Neural cell (in vitro differentiated cells): ENCODE measurements at regions not wholly inside any gene's neighbourhood (a gene's known extent, or its start where the extent isn't known, plus 50 kb on each side); places are given as distances from the start of the nearest gene placed in this dataset.

ENCODE experiments used
- H2AFZ ChIP-seq: fragments of 200-600, 300-800 bp; sonication (generic), shearing (Covaris generic); 2 replicates; pipeline ENCODE4 v1.6.0; 2014; ENCODE audit warnings: low read depth, mild to moderate bottlenecking, antibody characterized with exemption, low read length, moderate library complexity
- H3F3A ChIP-seq: fragments of 200-600 bp; shearing (Covaris generic); 2 replicates; pipeline ENCODE4 v1.6.1; 2016; ENCODE audit warnings: mild to moderate bottlenecking, moderate library complexity, mixed read lengths, antibody characterized with exemption, low read length; ENCODE audit not compliant: insufficient read depth, poor library complexity, severe bottlenecking
- H3K27ac ChIP-seq: fragments of 200-600, 300-800 bp; sonication (generic), shearing (Covaris generic); 2 replicates; pipeline ENCODE4 v1.5.1; 2014; ENCODE audit warnings: mild to moderate bottlenecking, low read length, moderate library complexity
- H3K27me3 ChIP-seq: fragments of 300-800, 200-600 bp; sonication (generic), shearing (Covaris generic); 2 replicates; pipeline ENCODE4 v1.6.0; 2014; ENCODE audit warnings: mild to moderate bottlenecking, low read depth, low read length, moderate library complexity; ENCODE audit not compliant: insufficient read depth
- H3K36me3 ChIP-seq: fragments of 300-800, 200-600 bp; sonication (generic), shearing (Covaris generic); 2 replicates; pipeline ENCODE4 v1.5.1; 2014; ENCODE audit warnings: mild to moderate bottlenecking, antibody characterized with exemption, low read length, moderate library complexity; ENCODE audit not compliant: insufficient read depth
- H3K4me2 ChIP-seq: fragments of 300-800, 200-600 bp; sonication (generic), shearing (Covaris generic); 2 replicates; pipeline ENCODE4 v1.6.0; 2014; ENCODE audit warnings: mild to moderate bottlenecking, low read length
- H3K4me3 ChIP-seq: fragments of 300-800, 200-600 bp; sonication (generic), shearing (Covaris generic); 2 replicates; pipeline ENCODE4 v1.5.1; 2014; ENCODE audit warnings: mild to moderate bottlenecking, low read length, moderate library complexity
- H3K79me2 ChIP-seq: fragments of 200-600 bp; shearing (Covaris generic); replicated peaks from 2 replicates; pipeline ENCODE4 v1.6.0; 2014; ENCODE audit warnings: mild to moderate bottlenecking, low read length, moderate library complexity; ENCODE audit not compliant: insufficient read depth
- H3K9ac ChIP-seq: fragments of 300-800, 200-600 bp; sonication (generic), shearing (Covaris generic); 2 replicates; pipeline ENCODE4 v1.6.1; 2016; ENCODE audit warnings: mild to moderate bottlenecking, low read length, mixed read lengths
- H3K9me2 ChIP-seq: fragments of 200-600 bp; shearing (Covaris generic); 2 replicates; pipeline ENCODE4 v1.6.1; 2016; ENCODE audit warnings: mild to moderate bottlenecking, low read length, mixed read lengths; ENCODE audit not compliant: insufficient read depth
- H3K9me3 ChIP-seq: fragments of 200-600, 300-800 bp; sonication (generic), shearing (Covaris generic); 2 replicates; pipeline ENCODE4 v1.6.1; 2016; ENCODE audit warnings: mild to moderate bottlenecking, mixed run types, low read length, moderate library complexity, mixed read lengths
- H4K20me1 ChIP-seq: fragments of 200-600 bp; shearing (Covaris generic); 2 replicates; pipeline ENCODE4 v1.6.1; 2016; ENCODE audit warnings: mild to moderate bottlenecking, mixed run types; ENCODE audit not compliant: insufficient read depth
- CTCF ChIP-seq: fragments of 450-650 bp; IDR thresholded peaks from 2 replicates; pipeline ENCODE4 v1.5.1; 2014; ENCODE audit warnings: antibody characterized with exemption, mild to moderate bottlenecking, moderate library complexity; ENCODE audit not compliant: poor library complexity, severe bottlenecking
- EP300 ChIP-seq: fragments of 450-650 bp; conservative IDR thresholded peaks from 2 replicates; pipeline ENCODE4 v1.6.1; 2014; ENCODE audit warnings: antibody characterized with exemption, mild to moderate bottlenecking, moderate library complexity; ENCODE audit not compliant: poor library complexity, severe bottlenecking
- EZH2 ChIP-seq: fragments of 200-600, 300-800 bp; shearing (Covaris generic), sonication (generic); IDR thresholded peaks from 2 replicates; pipeline ENCODE4 v1.6.1; 2014; ENCODE audit warnings: antibody characterized with exemption, low read length, borderline replicate concordance, mild to moderate bottlenecking; ENCODE audit not compliant: insufficient read depth, poor library complexity, severe bottlenecking
- MXI1 ChIP-seq: fragments of 450-650 bp; conservative IDR thresholded peaks from 2 replicates; pipeline ENCODE4 v1.6.1; 2014; ENCODE audit warnings: antibody characterized with exemption, mild to moderate bottlenecking; ENCODE audit not compliant: poor library complexity, severe bottlenecking
- POLR2AphosphoS5 ChIP-seq: IDR thresholded peaks from 2 replicates; pipeline ENCODE4 v1.6.1; 2012
- RAD21 ChIP-seq: fragments of 450-650 bp; conservative IDR thresholded peaks from 2 replicates; pipeline ENCODE4 v1.6.1; 2014; ENCODE audit warnings: antibody characterized with exemption, mild to moderate bottlenecking, moderate library complexity
- REST ChIP-seq: IDR thresholded peaks from 2 replicates; pipeline ENCODE4 v1.6.1; 2012; ENCODE audit warnings: borderline replicate concordance
- SMC3 ChIP-seq: fragments of 450-650 bp; conservative IDR thresholded peaks from 2 replicates; pipeline ENCODE4 v1.6.1; 2014; ENCODE audit warnings: antibody characterized with exemption, mild to moderate bottlenecking, moderate library complexity; ENCODE audit not compliant: poor library complexity
- TAF1 ChIP-seq: IDR thresholded peaks from 2 replicates; pipeline ENCODE4 v1.6.1; 2012; ENCODE audit warnings: low read depth

- Histone ChIP-seq H3K36me3 (no peaks in the 10 kb centered on the region), H3F3A (no peaks in the 10 kb centered on the region), H4K20me1 (no peaks in the 10 kb centered on the region), H2AFZ (no peak overlapping the region), H3K9me2 (no peaks in the 10 kb centered on the region), H3K79me2 (no peaks in the 10 kb centered on the region), H3K27me3 (no peaks in the 10 kb centered on the region), H3K27ac (no peak overlapping the region), H3K4me3 (no peak overlapping the region), H3K9ac (no peak overlapping the region), H3K9me3 (no peaks in the 10 kb centered on the region), H3K4me2 (no peak overlapping the region)
- TF ChIP-seq MXI1 (no peak), EP300 (no peak), POLR2AphosphoS5 (no peak), SMC3 (no peak), TAF1 (no peak), REST (no peak), RAD21 (no peak), EZH2 (no peak), CTCF (no peak)
Observed at GRCh38 chr12:116385486-116386217, 108.2 kb upstream of the MED13L start.

DNA sequence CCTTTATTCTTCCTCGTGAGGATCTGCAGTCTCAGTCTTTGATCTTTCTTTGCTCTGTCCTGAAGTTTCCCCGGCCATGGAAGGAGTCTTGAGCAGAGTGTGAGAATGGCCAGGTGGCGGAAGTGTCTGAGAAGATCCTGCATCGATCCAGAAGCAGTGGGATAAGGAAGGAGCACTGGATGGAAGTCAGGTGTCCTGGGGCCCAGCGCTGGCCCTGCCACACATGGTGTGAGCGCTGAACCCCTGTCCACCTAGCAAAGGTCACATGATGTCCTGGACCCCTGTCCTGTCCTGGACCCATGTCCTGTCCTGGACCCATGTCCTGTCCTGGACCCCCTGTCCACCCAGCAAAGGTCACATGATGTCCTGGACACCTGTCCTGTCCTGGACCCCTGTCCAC lies 111.8 kb upstream of the MED13L start:
- no peak overlapping the region for H3K27ac ChIP-seq
- no peaks in the 10 kb centered on the region for H3F3A ChIP-seq
- no peaks in the 10 kb centered on the region for H3K79me2 ChIP-seq
- H3K36me3 ChIP-seq, result no peaks in the 10 kb centered on the region
- no peak overlapping the region for H3K9ac ChIP-seq
- H3K9me3 ChIP-seq, result no peaks in the 10 kb centered on the region
- no peaks in the 10 kb centered on the region for H4K20me1 ChIP-seq
- no peaks in the 10 kb centered on the region for H3K27me3 ChIP-seq
- H3K4me3 ChIP-seq, result no peak overlapping the region
- no peak overlapping the region for H2AFZ ChIP-seq
- H3K4me2 ChIP-seq, result no peak overlapping the region
- no peaks in the 10 kb centered on the region for H3K9me2 ChIP-seq
- TF ChIP-seq EP300, result no peak
- TF ChIP-seq MXI1, result no peak
- TF ChIP-seq SMC3, result no peak
- TF ChIP-seq POLR2AphosphoS5, result no peak
- no peak for TF ChIP-seq REST
- no peak for TF ChIP-seq EZH2
- TF ChIP-seq RAD21, result no peak
